SK-N-SH treated with all-trans-retinoic acid at 6 μM for 48 hours (cell line): ENCODE measurements at regions not wholly inside any gene's neighbourhood (a gene's known extent, or its start where the extent isn't known, plus 50 kb on each side); places are given as distances from the start of the nearest gene placed in this dataset.

Experiments used
- ATAC-seq: fragments of 200-7000 bp; cut with Tn5 transposase; 3 replicates; pipeline ENCODE4 v1.9.1; 2020; ENCODE audit warnings: mild to moderate bottlenecking, moderate library complexity
- ARNTL ChIP-seq: fragments of 450-650 bp; formaldehyde crosslinking; IDR thresholded peaks from 2 replicates; pipeline ENCODE4 v1.5.0; 2020; ENCODE audit warnings: low read depth, mild to moderate bottlenecking, moderate library complexity, borderline replicate concordance
- BACH2 ChIP-seq: fragments of 250-450 bp; sonication (Bioruptor Pico); IDR thresholded peaks from 2 replicates; pipeline ENCODE4 v1.9.0; 2021; ENCODE audit warnings: mild to moderate bottlenecking, borderline replicate concordance
- CREB5 ChIP-seq: fragments of 250-450 bp; sonication (Bioruptor Pico); IDR thresholded peaks from 2 replicates; pipeline ENCODE4 v1.5.1; 2020; ENCODE audit warnings: low read depth, mild to moderate bottlenecking, moderate library complexity
- CSDC2 ChIP-seq: fragments of 250-450 bp; sonication (Bioruptor Pico); IDR thresholded peaks from 2 replicates; pipeline ENCODE4 v1.5.0; 2020; ENCODE audit warnings: mild to moderate bottlenecking, moderate library complexity
- CSRNP3 ChIP-seq: fragments of 250-450 bp; sonication (Bioruptor Pico); IDR thresholded peaks from 2 replicates; pipeline ENCODE4 v1.5.1; 2021; ENCODE audit warnings: mild to moderate bottlenecking, moderate library complexity
- ESRRG ChIP-seq: fragments of 250-450 bp; sonication (Bioruptor Pico); IDR thresholded peaks from 2 replicates; pipeline ENCODE4 v1.6.1; 2021; ENCODE audit warnings: mild to moderate bottlenecking
- GLIS3 ChIP-seq: fragments of 250-450 bp; sonication (Bioruptor Pico); IDR thresholded peaks from 2 replicates; pipeline ENCODE4 v1.5.0; 2020; ENCODE audit warnings: mild to moderate bottlenecking, moderate library complexity
- ISL1 ChIP-seq: fragments of 250-450 bp; sonication (Bioruptor Pico); IDR thresholded peaks from 2 replicates; pipeline ENCODE4 v2.1.2; 2022; ENCODE audit warnings: mild to moderate bottlenecking, moderate library complexity
- POU6F1 ChIP-seq: fragments of 250-450 bp; sonication (Bioruptor Pico); IDR thresholded peaks from 2 replicates; pipeline ENCODE4 v1.8.0; 2021; ENCODE audit warnings: low read depth, mild to moderate bottlenecking, moderate library complexity, borderline replicate concordance
- PPARA ChIP-seq: fragments of 250-450 bp; sonication (Bioruptor Pico); IDR thresholded peaks from 2 replicates; pipeline ENCODE4 v1.5.0; 2020; ENCODE audit warnings: mild to moderate bottlenecking, borderline replicate concordance
- RARB ChIP-seq: fragments of 250-450 bp; sonication (Bioruptor Pico); IDR thresholded peaks from 2 replicates; pipeline ENCODE4 v1.8.0; 2021; ENCODE audit warnings: mild to moderate bottlenecking, moderate library complexity
- SNAI2 ChIP-seq: fragments of 250-450 bp; sonication (Bioruptor Pico); IDR thresholded peaks from 2 replicates; pipeline ENCODE4 v1.5.0; 2020; ENCODE audit warnings: mild to moderate bottlenecking, moderate library complexity
- TCF4 ChIP-seq: fragments of 250-450 bp; sonication (Bioruptor Pico); IDR thresholded peaks from 2 replicates; pipeline ENCODE4 v1.8.0; 2021; ENCODE audit warnings: mild to moderate bottlenecking, moderate library complexity, borderline replicate concordance
- TSHZ2 ChIP-seq: fragments of 250-450 bp; sonication (Bioruptor Pico); IDR thresholded peaks from 2 replicates; pipeline ENCODE4 v1.5.0; 2020; ENCODE audit warnings: mild to moderate bottlenecking, moderate library complexity
- ZC3H10 ChIP-seq: fragments of 250-450 bp; sonication (Bioruptor Pico); IDR thresholded peaks from 2 replicates; pipeline ENCODE4 v1.5.1; 2021; ENCODE audit warnings: mild to moderate bottlenecking, moderate library complexity
- ZFP3 ChIP-seq: fragments of 250-450 bp; sonication (Bioruptor Pico); IDR thresholded peaks from 2 replicates; pipeline ENCODE4 v1.5.0; 2020; ENCODE audit warnings: mild to moderate bottlenecking, moderate library complexity
- ZFP30 ChIP-seq: fragments of 450-650 bp; formaldehyde crosslinking; IDR thresholded peaks from 2 replicates; pipeline ENCODE4 v1.5.0; 2022; ENCODE audit warnings: mild to moderate bottlenecking, moderate library complexity
- ZNF565 ChIP-seq: fragments of 450-650 bp; formaldehyde crosslinking; conservative IDR thresholded peaks from 2 replicates; pipeline ENCODE4 v1.5.0; 2020; ENCODE audit warnings: low read depth, mild to moderate bottlenecking, moderate library complexity
- ZNF70 ChIP-seq: fragments of 450-650 bp; formaldehyde crosslinking; IDR thresholded peaks from 2 replicates; pipeline ENCODE4 v1.5.0; 2020; ENCODE audit warnings: mild to moderate bottlenecking, moderate library complexity
- ZNF8 ChIP-seq: fragments of 450-650 bp; formaldehyde crosslinking; IDR thresholded peaks from 2 replicates; pipeline ENCODE4 v1.5.0; 2020; ENCODE audit warnings: mild to moderate bottlenecking, moderate library complexity

GRCh38 chr2:120662046-120662445 is 73.6 kb upstream of the GLI2 start:
- no peak for ATAC-seq
- TF ChIP-seq TSHZ2 (CRISPR knock-in tag) (no peak), ZNF8 (CRISPR knock-in tag) (no peak), ESRRG (no peak), ZNF565 (no peak), ZNF70 (CRISPR knock-in tag) (no peak), ZFP30 (CRISPR knock-in tag) (no peak), ZFP3 (CRISPR knock-in tag) (no peak)
- TF ChIP-seq, all 23 proteins: peak for 0

GRCh38 chr2:120662746-120663145 is 72.9 kb upstream of the GLI2 start:
- ATAC-seq: no peak
- TF ChIP-seq TCF4 (no peak), ZNF565 (no peak), ZNF8 (CRISPR knock-in tag) (no peak), BACH2 (CRISPR knock-in tag) (no peak), CSRNP3 (CRISPR knock-in tag) (no peak), PPARA (CRISPR knock-in tag) (no peak), ARNTL (no peak), POU6F1 (CRISPR knock-in tag) (no peak), RARB (CRISPR knock-in tag) (no peak), ZC3H10 (CRISPR knock-in tag) (no peak), ISL1 (no peak), CSDC2 (CRISPR knock-in tag) (no peak), GLIS3 (CRISPR knock-in tag) (no peak), CREB5 (CRISPR knock-in tag) (no peak), ESRRG (no peak), SNAI2 (CRISPR knock-in tag) (no peak)

GRCh38 chr2:120666433-120666832 is 69.2 kb upstream of the GLI2 start:
- no peak for TF ChIP-seq CSRNP3 (CRISPR knock-in tag)
- no peak for TF ChIP-seq TSHZ2 (CRISPR knock-in tag)
- ATAC-seq: no peak
